ENCODE measurements at regions not wholly inside any gene's neighbourhood (a gene's known extent, or its start where the extent isn't known, plus 50 kb on each side); places are given as distances from the start of the nearest gene placed in this dataset.

GRCh38 chr21:41677671-41678015 lies 89.2 kb downstream of the RIPK4 start:
- 95% methylated on average over 8 of the region's 8 CpGs; no CpG with 5 or more reads in 1 of the 2 experiments for WGBS, 2 experiments (ENCODE audit: extremely low coverage in 1 of 2, insufficient coverage in 1 of 2, insufficient read length in 1 of 2, insufficient replicate concordance in 2 of 2, low coverage in 1 of 2, low lambda C conversion rate in 2 of 2, missing lambda C conversion rate in 1 of 2)
- H3K27ac ChIP-seq (ENCODE audit: low read depth, low read length) = no peak overlapping the region
- no peak overlapping the region for H4K5ac ChIP-seq (ENCODE audit: insufficient read length, low read depth, low read length)
- no peak overlapping the region; a peak in 1 of 4 replicates for H3K4me2 ChIP-seq (ENCODE audit: insufficient read depth in 1 of 2, low read depth in 2 of 2, low read length in 2 of 2)
- DNase-seq (ENCODE audit: low read depth in 1 of 2, low spot score in 2 of 2) (no peak), FAIRE-seq (no peak)
- no peaks in the 10 kb centered on the region for H3K79me2 ChIP-seq (ENCODE audit: control insufficient read depth in 1 of 2, insufficient read depth in 2 of 2, low read length in 2 of 2)
- no peak overlapping the region for H3K9ac ChIP-seq (replicated peaks in 1 of 4; ENCODE audit: extremely low read depth in 1 of 4, low read depth in 3 of 4, low read length in 3 of 4)
- no peak overlapping the region for H2BK15ac ChIP-seq (ENCODE audit: low read length)
- H3K23me2 ChIP-seq (ENCODE audit: low read depth, low read length) = peaks cover under 1% of the 10 kb centered on the region; the same call in 1 of the 2 replicates
- H3K27me3 ChIP-seq (replicated peaks in 1 of 4; ENCODE audit: control insufficient read depth in 3 of 4, extremely low read depth in 1 of 4, insufficient read depth in 3 of 4, low read length in 3 of 4) = no peaks in the 10 kb centered on the region; a peak in 2 of 7 replicates
- no peak overlapping the region for H3K56ac ChIP-seq (replicated peaks; ENCODE audit: insufficient read length, low read depth, low read length)
- no peak overlapping the region for H4K8ac ChIP-seq (ENCODE audit: extremely low read depth, insufficient read depth, low read length)
- ChIA-PET CTCF (ENCODE audit: partially characterized antibody) (interaction anchor here (1.2 to 2.1 kb wide), 2 partner anchors 8 to 65 kb away, joined by 4 to 9 read pairs; no protein-coding TSS in a partner anchor), POLR2A (ENCODE audit: partially characterized antibody) (no interaction called here)
- TF ChIP-seq EP300 (IDR thresholded peaks at IDR 0.05; ENCODE audit: borderline replicate concordance in 1 of 2, low read depth in 2 of 2, low read length in 2 of 2) (no peak), SRF (IDR thresholded peaks at IDR 0.05; ENCODE audit: low read depth, low read length) (no peak)
- no peak overlapping the region for H2AK5ac ChIP-seq (ENCODE audit: low read depth, low read length)
- no peak overlapping the region for H4K91ac ChIP-seq (replicated peaks; ENCODE audit: insufficient read length, low read length)
- peaks cover 0 to under 1% of the 10 kb centered on the region in 2 experiments for H4K20me1 ChIP-seq (replicated peaks in 1 of 2; ENCODE audit: control insufficient read depth in 1 of 2, insufficient read depth in 2 of 2, low read length in 2 of 2)
- H2BK20ac ChIP-seq (ENCODE audit: low read length) = 0 out of 2 replicates have a peak overlapping the region, but pooled peaks have one; percentile 72
- no peak overlapping the region for H3K4ac ChIP-seq (replicated peaks; ENCODE audit: insufficient read length, low read depth, low read length)
- H2AFZ ChIP-seq (ENCODE audit: low read length) = no peak overlapping the region
- H3K9me3 ChIP-seq (ENCODE audit: insufficient read depth in 2 of 2, low read depth in 1 of 2, low read length in 1 of 2) = no peaks in the 10 kb centered on the region
- H3K14ac ChIP-seq (ENCODE audit: insufficient read length) = no peak overlapping the region
- no peak overlapping the region for H3K18ac ChIP-seq (ENCODE audit: extremely low read depth, low read length)
- H3K4me3 ChIP-seq (ENCODE audit: extremely low read depth in 1 of 4, insufficient read depth in 2 of 4, low read depth in 3 of 4, low read length in 4 of 4) = no peak overlapping the region
- no peak overlapping the region for H2BK120ac ChIP-seq (replicated peaks; ENCODE audit: low read depth, low read length)
- H2BK5ac ChIP-seq (ENCODE audit: low read depth, low read length) = no peak overlapping the region
- H3K36me3 ChIP-seq (ENCODE audit: control insufficient read depth in 2 of 4, insufficient read depth in 4 of 4, low read length in 3 of 4) = no peaks in the 10 kb centered on the region
- no peak overlapping the region for H3K23ac ChIP-seq (ENCODE audit: insufficient read length)
- peak overlapping the region; percentile 99; the same call in 1 of the 2 replicates for H2BK12ac ChIP-seq (ENCODE audit: low read depth, low read length)
- peaks cover 8 to 17% (median 12%) of the 10 kb centered on the region in 4 experiments for H3K4me1 ChIP-seq (replicated peaks in 1 of 4; ENCODE audit: control insufficient read depth in 3 of 4, insufficient read depth in 4 of 4, low read length in 3 of 4)
- no peaks in the 10 kb centered on the region for H3K79me1 ChIP-seq (ENCODE audit: low read depth, low read length)

Data from H1 (cell line).